HepG2 (cell line): ENCODE measurements at regions not wholly inside any gene's neighbourhood (a gene's known extent, or its start where the extent isn't known, plus 50 kb on each side); places are given as distances from the start of the nearest gene placed in this dataset.

Experiments used
- ATAC-seq: fragments of 200-7000 bp; cut with Tn5 transposase; 3 replicates; pipeline ENCODE4 v1.9.1; 2020; ENCODE audit warnings: mild to moderate bottlenecking, moderate library complexity
- BruUV-seq: library from RNA; stranded (reverse); fragments of 400-500 nt; replicated peaks from 2 replicates; lab custom pipeline; 2021; lab: Mats Ljungman, UMichigan
- CTCF ChIA-PET: fragments of 300-600 bp; formaldehyde crosslinking; extraction: SDS; loops from one replicate; lab custom pipeline; 2021; ENCODE audit warnings: low total read pairs, inconsistent platforms, low intra/inter-chr PET ratio; lab: Yijun Ruan, JAX
- POLR2A ChIA-PET: fragments of 350-600 bp; sonication (Branson Sonifier 250); formaldehyde crosslinking; loops from one replicate; lab custom pipeline; 2020; ENCODE audit warnings: antibody characterized with exemption, inconsistent platforms; lab: Yijun Ruan, JAX
- DNase-seq: peaks from one replicate; pipeline ENCODE4 v3.0.0-alpha.2; 2015; ENCODE audit warnings: low spot score
- FAIRE-seq: peaks from 3 replicates; lab custom pipeline; 2011; peaks lifted over from hg19 to GRCh38; lab: Jason Lieb, UNC
- H2AFZ ChIP-seq: one replicate; pipeline ENCODE4 v1.6.1; 2011; ENCODE audit warnings: low read length, inconsistent platforms
- H3K27ac ChIP-seq: fragments of 300-600 bp; 3 replicates; pipeline ENCODE4 v1.8.0; 2011; ENCODE audit warnings: mixed run types, mild to moderate bottlenecking, mixed read lengths, low read length, inconsistent platforms; ENCODE audit not compliant: insufficient read depth; ENCODE audit errors: extremely low read length
- H3K27me3 ChIP-seq, 2 experiments: fragments of 200-600 bp in 1 of 2; 2 replicates in 1 of 2; 3 replicates in 1 of 2; pipeline versions ENCODE4 v1.6.0 to v1.8.0; 2011; ENCODE audit warnings: low read length in 2 of 2, mild to moderate bottlenecking in 2 of 2, moderate library complexity in 2 of 2, inconsistent platforms in 1 of 2; ENCODE audit not compliant: insufficient read depth in 2 of 2, control insufficient read depth in 1 of 2
- H3K36me3 ChIP-seq, 2 experiments: fragments of 200-600 bp in 1 of 2; replicated peaks in 1 of 2; 2 replicates in 1 of 2; 3 replicates in 1 of 2; pipeline versions ENCODE4 v1.5.1 to v1.8.0; 2011; ENCODE audit warnings: low read length in 2 of 2, inconsistent platforms in 1 of 2; ENCODE audit not compliant: insufficient read depth in 2 of 2, control insufficient read depth in 1 of 2
- H3K4me1 ChIP-seq: 2 replicates; pipeline ENCODE4 v1.5.1; 2012; ENCODE audit warnings: low read length, inconsistent platforms; ENCODE audit not compliant: insufficient read depth
- H3K4me2 ChIP-seq: 2 replicates; pipeline ENCODE4 v1.6.0; 2011; ENCODE audit warnings: low read depth, low read length, inconsistent platforms
- H3K4me3 ChIP-seq, 3 experiments: fragments of 200-600 bp in 1 of 3; sonication (generic), shearing (Covaris generic) in 1 of 3; replicated peaks in 1 of 3; 2 replicates each; pipeline ENCODE4 v1.5.1; 2011 to 2016; ENCODE audit warnings: low read length in 3 of 3, inconsistent platforms in 2 of 3, low read depth in 2 of 3, mild to moderate bottlenecking in 2 of 3, control low read depth in 1 of 3, mixed read lengths in 1 of 3; ENCODE audit not compliant: insufficient read depth in 1 of 3
- H3K79me2 ChIP-seq: one replicate; pipeline ENCODE4 v1.6.1; 2011; ENCODE audit warnings: low read length, inconsistent platforms; ENCODE audit not compliant: insufficient read depth
- H3K9ac ChIP-seq: 2 replicates; pipeline ENCODE4 v1.6.0; 2011; ENCODE audit warnings: mild to moderate bottlenecking, low read depth, low read length, inconsistent platforms; ENCODE audit not compliant: insufficient read depth
- H3K9me3 ChIP-seq: 2 replicates; pipeline ENCODE4 v1.5.1; 2012; ENCODE audit warnings: mild to moderate bottlenecking, low read length
- H4K20me1 ChIP-seq: 2 replicates; pipeline ENCODE4 v1.6.0; 2011; ENCODE audit warnings: inconsistent platforms, mild to moderate bottlenecking, low read length, moderate library complexity; ENCODE audit not compliant: insufficient read depth
- CAMTA2 ChIP-seq: sonication (generic); formaldehyde crosslinking; IDR thresholded peaks from 2 replicates; pipeline ENCODE4 v1.4.0; 2020; ENCODE audit warnings: mild to moderate bottlenecking, missing genetic modification reagents, borderline replicate concordance
- FOXA3 ChIP-seq: IDR thresholded peaks from 2 replicates; pipeline ENCODE4 v1.6.1; 2016; ENCODE audit warnings: missing genetic modification reagents, missing compliant biosample characterization
- MAF1 ChIP-seq: sonication (generic); formaldehyde crosslinking; IDR thresholded peaks from 2 replicates; pipeline ENCODE4 v1.5.0; 2020; ENCODE audit warnings: missing genetic modification reagents, borderline replicate concordance
- MEIS1 ChIP-seq: sonication (generic); formaldehyde crosslinking; IDR thresholded peaks from 2 replicates; pipeline ENCODE4 v1.9.0; 2021; ENCODE audit warnings: mild to moderate bottlenecking, missing genetic modification reagents, moderate library complexity, borderline replicate concordance
- NFKBIZ ChIP-seq: IDR thresholded peaks from 2 replicates; pipeline ENCODE4 v1.6.1; 2018; ENCODE audit warnings: missing genetic modification reagents, missing compliant biosample characterization
- PHF20 ChIP-seq: sonication (generic); formaldehyde crosslinking; IDR thresholded peaks from 2 replicates; pipeline ENCODE4 v1.5.0; 2020; ENCODE audit warnings: mild to moderate bottlenecking, missing genetic modification reagents
- PPARG ChIP-seq: conservative IDR thresholded peaks from 2 replicates; pipeline ENCODE4 v1.6.1; 2016; ENCODE audit warnings: missing biosample characterization, missing genetic modification reagents
- RAD51 ChIP-seq: fragments of 450-650 bp; IDR thresholded peaks from 2 replicates; pipeline ENCODE4 v1.6.1; 2016; ENCODE audit warnings: borderline replicate concordance
- SOX5 ChIP-seq: IDR thresholded peaks from 2 replicates; pipeline ENCODE4 v1.6.1; 2016; ENCODE audit warnings: borderline replicate concordance
- TAF1 ChIP-seq: sonication (generic); formaldehyde crosslinking; IDR thresholded peaks from 2 replicates; pipeline ENCODE4 v1.4.0; 2020; ENCODE audit warnings: missing genetic modification reagents
- ZNF224 ChIP-seq: sonication (generic); formaldehyde crosslinking; IDR thresholded peaks from 2 replicates; pipeline ENCODE4 v1.5.0; 2020; ENCODE audit warnings: mild to moderate bottlenecking, missing genetic modification reagents
- ZNF558 ChIP-seq: sonication (generic); formaldehyde crosslinking; IDR thresholded peaks from 2 replicates; pipeline ENCODE4 v1.9.0; 2022; ENCODE audit warnings: mild to moderate bottlenecking, missing genetic modification reagents, borderline replicate concordance
- WGBS: methylation state at CpG from one replicate; pipeline ENCODE4 v1.1.6; 2017; ENCODE audit warnings: low lambda C conversion rate; 5-methylcytosine and 5-hydroxymethylcytosine counted together
- in situ Hi-C: cut with HindIII; loops from 2 replicates; pipeline ENCODE4 v1.10.0; 2017; ENCODE audit warnings: low pct_unique_long_range_greater_than_20kb; ENCODE audit not compliant: extremely low pct_ligation_motif_present
- intact Hi-C: fragments of 100-400 bp; cut with micrococcal nuclease; formaldehyde crosslinking; loops from one replicate; pipeline ENCODE4 v1.10.0; 2022; ENCODE audit not compliant: unreplicated experiment
- TF ChIP-seq, protein P1 (sequence below): IDR thresholded peaks from 2 replicates; pipeline ENCODE4 v1.6.1; 2012; ENCODE audit warnings: low read depth, low read length, improper control_type of control experiment
- TF ChIP-seq, protein P2 (sequence below): sonication (generic); formaldehyde crosslinking; IDR thresholded peaks from 2 replicates; pipeline ENCODE4 v1.4.0; 2020; ENCODE audit warnings: missing genetic modification reagents, mild to moderate bottlenecking, borderline replicate concordance
- TF ChIP-seq, protein P3 (sequence below): IDR thresholded peaks from 2 replicates; pipeline ENCODE4 v1.6.1; 2016; ENCODE audit warnings: missing compliant biosample characterization, missing genetic modification reagents, borderline replicate concordance

DNA sequence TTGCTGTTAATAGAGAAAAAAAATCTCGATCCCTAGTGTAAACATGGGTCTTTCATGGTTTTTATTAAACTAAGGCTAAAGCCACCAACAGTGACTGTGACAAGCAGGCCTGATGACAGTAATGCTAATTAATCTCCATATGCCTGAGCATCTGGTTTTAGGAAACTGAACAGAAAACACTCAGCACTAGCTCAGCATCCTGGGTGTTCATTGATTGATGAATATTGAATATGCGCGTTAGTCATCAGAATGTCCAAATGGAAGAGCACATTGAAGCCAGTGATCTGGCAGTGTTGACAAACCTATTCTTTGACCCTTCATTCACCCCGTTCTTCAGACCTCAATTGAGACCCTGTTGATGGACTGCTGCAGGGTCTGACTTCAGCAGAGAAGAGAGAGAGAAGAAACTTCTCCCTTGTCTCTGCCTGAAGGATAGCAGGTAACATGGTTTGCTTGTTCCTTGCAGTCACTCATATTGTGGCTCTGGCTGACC lies 283.8 kb downstream of the RDH14 start:
- H3K4me1 ChIP-seq, result no peaks in the 10 kb centered on the region
- 47% methylated on average over 4 of the region's 4 CpGs for WGBS
- no peak overlapping the region for H3K4me2 ChIP-seq
- no peak overlapping the region for H3K4me3 ChIP-seq
- H3K36me3 ChIP-seq, result no peaks in the 10 kb centered on the region
- BruUV-seq, result no TSS peak
- no peak for DNase-seq
- ChIA-PET CTCF (no interaction called here), POLR2A (no interaction called here)
- no peaks in the 10 kb centered on the region for H3K27me3 ChIP-seq
- intact Hi-C loops (no loop called here), in situ Hi-C loops (no loop called here)
- H3K9ac ChIP-seq, result no peak overlapping the region
- FAIRE-seq, result no peak
- H3K9me3 ChIP-seq, result no peaks in the 10 kb centered on the region
- H3K27ac ChIP-seq, result no peak overlapping the region
- H4K20me1 ChIP-seq, result no peaks in the 10 kb centered on the region
- no peak for ATAC-seq
- H3K79me2 ChIP-seq, result no peaks in the 10 kb centered on the region
- H2AFZ ChIP-seq, result no peak overlapping the region
- TF ChIP-seq RAD51 (no peak), PHF20 (no peak), FOXA3 (CRISPR knock-in tag) (no peak), MAF1 (CRISPR knock-in tag) (no peak), CAMTA2 (CRISPR knock-in tag) (no peak), ZNF224 (CRISPR knock-in tag) (no peak), MEIS1 (CRISPR knock-in tag) (no peak), SOX5 (CRISPR knock-in tag) (no peak), TAF1 (CRISPR knock-in tag) (no peak), NFKBIZ (CRISPR knock-in tag) (no peak), PPARG (CRISPR knock-in tag) (no peak), ZNF558 (CRISPR knock-in tag) (no peak)
- TF ChIP-seq, protein P1, sequence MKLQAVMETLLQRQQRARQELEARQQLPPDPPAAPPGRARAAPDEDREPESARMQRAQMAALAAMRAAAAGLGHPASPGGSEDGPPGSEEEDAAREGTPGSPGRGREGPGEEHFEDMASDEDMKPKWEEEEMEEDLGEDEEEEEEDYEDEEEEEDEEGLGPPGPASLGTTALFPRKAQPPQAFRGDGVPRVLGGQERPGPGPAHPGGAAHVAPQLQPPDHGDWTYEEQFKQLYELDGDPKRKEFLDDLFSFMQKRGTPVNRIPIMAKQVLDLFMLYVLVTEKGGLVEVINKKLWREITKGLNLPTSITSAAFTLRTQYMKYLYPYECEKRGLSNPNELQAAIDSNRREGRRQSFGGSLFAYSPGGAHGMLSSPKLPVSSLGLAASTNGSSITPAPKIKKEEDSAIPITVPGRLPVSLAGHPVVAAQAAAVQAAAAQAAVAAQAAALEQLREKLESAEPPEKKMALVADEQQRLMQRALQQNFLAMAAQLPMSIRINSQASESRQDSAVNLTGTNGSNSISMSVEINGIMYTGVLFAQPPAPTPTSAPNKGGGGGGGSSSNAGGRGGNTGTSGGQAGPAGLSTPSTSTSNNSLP, result no peak
- TF ChIP-seq, protein P2, sequence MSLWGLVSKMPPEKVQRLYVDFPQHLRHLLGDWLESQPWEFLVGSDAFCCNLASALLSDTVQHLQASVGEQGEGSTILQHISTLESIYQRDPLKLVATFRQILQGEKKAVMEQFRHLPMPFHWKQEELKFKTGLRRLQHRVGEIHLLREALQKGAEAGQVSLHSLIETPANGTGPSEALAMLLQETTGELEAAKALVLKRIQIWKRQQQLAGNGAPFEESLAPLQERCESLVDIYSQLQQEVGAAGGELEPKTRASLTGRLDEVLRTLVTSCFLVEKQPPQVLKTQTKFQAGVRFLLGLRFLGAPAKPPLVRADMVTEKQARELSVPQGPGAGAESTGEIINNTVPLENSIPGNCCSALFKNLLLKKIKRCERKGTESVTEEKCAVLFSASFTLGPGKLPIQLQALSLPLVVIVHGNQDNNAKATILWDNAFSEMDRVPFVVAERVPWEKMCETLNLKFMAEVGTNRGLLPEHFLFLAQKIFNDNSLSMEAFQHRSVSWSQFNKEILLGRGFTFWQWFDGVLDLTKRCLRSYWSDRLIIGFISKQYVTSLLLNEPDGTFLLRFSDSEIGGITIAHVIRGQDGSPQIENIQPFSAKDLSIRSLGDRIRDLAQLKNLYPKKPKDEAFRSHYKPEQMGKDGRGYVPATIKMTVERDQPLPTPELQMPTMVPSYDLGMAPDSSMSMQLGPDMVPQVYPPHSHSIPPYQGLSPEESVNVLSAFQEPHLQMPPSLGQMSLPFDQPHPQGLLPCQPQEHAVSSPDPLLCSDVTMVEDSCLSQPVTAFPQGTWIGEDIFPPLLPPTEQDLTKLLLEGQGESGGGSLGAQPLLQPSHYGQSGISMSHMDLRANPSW (CRISPR knock-in tag), result no peak
- TF ChIP-seq, protein P3, sequence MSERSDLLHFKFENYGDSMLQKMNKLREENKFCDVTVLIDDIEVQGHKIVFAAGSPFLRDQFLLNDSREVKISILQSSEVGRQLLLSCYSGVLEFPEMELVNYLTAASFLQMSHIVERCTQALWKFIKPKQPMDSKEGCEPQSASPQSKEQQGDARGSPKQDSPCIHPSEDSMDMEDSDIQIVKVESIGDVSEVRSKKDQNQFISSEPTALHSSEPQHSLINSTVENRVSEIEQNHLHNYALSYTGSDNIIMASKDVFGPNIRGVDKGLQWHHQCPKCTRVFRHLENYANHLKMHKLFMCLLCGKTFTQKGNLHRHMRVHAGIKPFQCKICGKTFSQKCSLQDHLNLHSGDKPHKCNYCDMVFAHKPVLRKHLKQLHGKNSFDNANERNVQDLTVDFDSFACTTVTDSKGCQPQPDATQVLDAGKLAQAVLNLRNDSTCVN (CRISPR knock-in tag), result no peak
